Upper lobe of right lung (tissue), 1 donor: ENCODE measurements at regions not wholly inside any gene's neighbourhood (a gene's known extent, or its start where the extent isn't known, plus 50 kb on each side); places are given as distances from the start of the nearest gene placed in this dataset.

ENCODE experiments used
- ATAC-seq: fragments of 200-7000 bp; cut with Tn5 transposase; one replicate; pipeline ENCODE4 v1.9.1; 2020; ENCODE audit warnings: mild to moderate bottlenecking, moderate library complexity
- DNase-seq: peaks from one replicate; pipeline ENCODE4 v3.0.0-alpha.2; 2020
- H3K27ac ChIP-seq: fragments of 200-600 bp; one replicate; pipeline ENCODE4 v1.8.0; 2022
- H3K27me3 ChIP-seq: fragments of 200-600 bp; one replicate; pipeline ENCODE4 v1.8.0; 2022; ENCODE audit warnings: mild to moderate bottlenecking
- H3K36me3 ChIP-seq: fragments of 200-600 bp; one replicate; pipeline ENCODE4 v1.8.0; 2022
- H3K4me1 ChIP-seq: fragments of 200-600 bp; one replicate; pipeline ENCODE4 v1.8.0; 2022
- H3K4me3 ChIP-seq: fragments of 200-600 bp; one replicate; pipeline ENCODE4 v1.8.0; 2022; ENCODE audit warnings: mild to moderate bottlenecking
- H3K9me3 ChIP-seq: fragments of 200-600 bp; one replicate; pipeline ENCODE4 v1.8.0; 2022
- intact Hi-C: fragments of 100-400 bp; cut with DNase I; formaldehyde crosslinking; loops from one replicate; pipeline ENCODE4 v1.11.0; 2022
- TF ChIP-seq, protein P1 (sequence below): fragments of 200-600 bp; IDR thresholded peaks from one replicate; pipeline ENCODE4 v1.8.0; 2022; ENCODE audit warnings: antibody characterized with exemption
- donor health status: DM: no; HTN: yes; CAD: no; lungs with severe emphysema.

DNA sequence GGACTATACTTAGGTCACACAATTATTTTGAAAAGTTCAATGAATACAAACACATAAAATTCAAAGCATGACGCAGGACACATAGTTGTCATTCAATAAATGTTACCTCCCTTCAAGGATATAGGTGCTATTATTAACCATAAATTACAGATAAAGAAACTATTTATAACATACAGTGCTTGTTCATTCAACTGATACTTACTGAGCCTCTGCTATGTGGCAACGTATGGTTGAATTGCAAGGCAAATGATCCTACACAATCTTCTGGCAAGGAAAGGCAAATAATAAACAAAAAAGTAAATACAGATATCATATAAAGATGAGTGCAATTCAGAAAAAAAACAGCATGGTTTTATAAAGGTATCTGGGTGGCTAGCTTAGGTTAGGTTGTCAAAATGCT, 614.7 kb downstream of the LTN1 start:
- no peaks in the 10 kb centered on the region for H3K4me1 ChIP-seq
- H3K9me3 ChIP-seq = no peaks in the 10 kb centered on the region
- no peak overlapping the region for H3K4me3 ChIP-seq
- ATAC-seq (no peak), DNase-seq (no peak)
- intact Hi-C loops = no loop called here
- no peak overlapping the region for H3K27ac ChIP-seq
- no peaks in the 10 kb centered on the region for H3K36me3 ChIP-seq
- H3K27me3 ChIP-seq = no peaks in the 10 kb centered on the region
- TF ChIP-seq, protein P1, sequence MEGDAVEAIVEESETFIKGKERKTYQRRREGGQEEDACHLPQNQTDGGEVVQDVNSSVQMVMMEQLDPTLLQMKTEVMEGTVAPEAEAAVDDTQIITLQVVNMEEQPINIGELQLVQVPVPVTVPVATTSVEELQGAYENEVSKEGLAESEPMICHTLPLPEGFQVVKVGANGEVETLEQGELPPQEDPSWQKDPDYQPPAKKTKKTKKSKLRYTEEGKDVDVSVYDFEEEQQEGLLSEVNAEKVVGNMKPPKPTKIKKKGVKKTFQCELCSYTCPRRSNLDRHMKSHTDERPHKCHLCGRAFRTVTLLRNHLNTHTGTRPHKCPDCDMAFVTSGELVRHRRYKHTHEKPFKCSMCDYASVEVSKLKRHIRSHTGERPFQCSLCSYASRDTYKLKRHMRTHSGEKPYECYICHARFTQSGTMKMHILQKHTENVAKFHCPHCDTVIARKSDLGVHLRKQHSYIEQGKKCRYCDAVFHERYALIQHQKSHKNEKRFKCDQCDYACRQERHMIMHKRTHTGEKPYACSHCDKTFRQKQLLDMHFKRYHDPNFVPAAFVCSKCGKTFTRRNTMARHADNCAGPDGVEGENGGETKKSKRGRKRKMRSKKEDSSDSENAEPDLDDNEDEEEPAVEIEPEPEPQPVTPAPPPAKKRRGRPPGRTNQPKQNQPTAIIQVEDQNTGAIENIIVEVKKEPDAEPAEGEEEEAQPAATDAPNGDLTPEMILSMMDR = no peak

DNA sequence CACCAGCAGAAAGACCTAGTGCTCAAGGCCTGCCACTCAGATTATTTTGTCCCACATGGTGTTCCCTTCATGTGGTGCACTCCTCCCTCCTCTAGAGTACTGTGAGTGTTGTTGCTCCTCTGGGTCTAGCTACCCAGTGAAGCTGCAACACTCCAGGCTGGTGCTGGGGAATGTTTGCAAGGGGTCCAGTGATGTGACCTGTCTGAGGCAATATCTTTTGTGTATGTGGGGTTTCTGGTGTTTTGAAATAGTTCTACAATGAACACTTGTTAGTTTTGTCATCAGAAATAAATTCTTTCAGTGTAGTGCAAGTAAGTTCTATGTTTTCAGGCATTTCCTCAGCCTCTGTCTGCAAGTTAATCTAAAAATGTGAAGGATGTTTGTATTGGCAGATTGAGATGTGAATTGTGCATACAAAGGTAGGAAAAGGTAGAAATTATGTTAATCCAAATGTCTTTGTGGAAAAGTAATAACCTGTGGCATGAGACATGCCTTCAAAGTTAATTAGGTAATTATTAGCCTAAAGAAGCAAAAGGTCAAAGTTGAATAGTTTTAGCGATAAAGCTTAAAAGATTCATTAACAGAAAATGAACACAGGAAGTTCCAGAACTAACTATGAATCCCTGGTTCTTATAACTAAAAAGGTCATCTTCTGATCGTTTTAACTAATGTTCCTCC, 616.8 kb downstream of the LTN1 start:
- Histone ChIP-seq H3K27me3 (no peaks in the 10 kb centered on the region), H3K36me3 (no peaks in the 10 kb centered on the region), H3K9me3 (no peaks in the 10 kb centered on the region), H3K4me3 (no peak overlapping the region), H3K27ac (no peak overlapping the region), H3K4me1 (no peaks in the 10 kb centered on the region)
- DNase-seq = no peak
- TF ChIP-seq, protein P1 = no peak
- no peak for ATAC-seq
- intact Hi-C loops = no loop called here

DNA sequence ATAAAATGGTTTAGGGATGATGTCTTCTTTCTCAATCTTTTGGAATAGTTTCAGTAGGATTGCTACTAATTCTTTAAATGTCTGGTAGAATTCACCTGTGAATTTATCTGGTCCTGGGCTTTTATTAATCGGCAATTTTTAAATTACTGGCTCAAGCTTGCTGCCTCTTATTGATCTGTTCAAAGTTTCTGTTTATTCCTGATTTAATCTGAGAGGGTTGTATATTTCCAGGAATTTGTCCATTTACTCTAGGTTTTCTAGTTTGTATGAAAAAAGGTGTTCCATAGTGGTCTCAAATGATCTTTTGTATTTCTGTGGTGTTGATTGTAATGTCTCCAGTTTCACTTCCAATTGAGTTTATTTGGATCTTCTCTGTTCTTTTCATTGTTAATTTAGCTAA, 617.8 kb downstream of the LTN1 start:
- no peaks in the 10 kb centered on the region for H3K9me3 ChIP-seq
- DNase-seq (no peak), ATAC-seq (no peak)
- no peaks in the 10 kb centered on the region for H3K27me3 ChIP-seq
- H3K27ac ChIP-seq = no peak overlapping the region
- TF ChIP-seq, protein P1 = no peak
- intact Hi-C loops = no loop called here
- no peaks in the 10 kb centered on the region for H3K36me3 ChIP-seq
- H3K4me1 ChIP-seq = no peaks in the 10 kb centered on the region
- H3K4me3 ChIP-seq = no peak overlapping the region

DNA sequence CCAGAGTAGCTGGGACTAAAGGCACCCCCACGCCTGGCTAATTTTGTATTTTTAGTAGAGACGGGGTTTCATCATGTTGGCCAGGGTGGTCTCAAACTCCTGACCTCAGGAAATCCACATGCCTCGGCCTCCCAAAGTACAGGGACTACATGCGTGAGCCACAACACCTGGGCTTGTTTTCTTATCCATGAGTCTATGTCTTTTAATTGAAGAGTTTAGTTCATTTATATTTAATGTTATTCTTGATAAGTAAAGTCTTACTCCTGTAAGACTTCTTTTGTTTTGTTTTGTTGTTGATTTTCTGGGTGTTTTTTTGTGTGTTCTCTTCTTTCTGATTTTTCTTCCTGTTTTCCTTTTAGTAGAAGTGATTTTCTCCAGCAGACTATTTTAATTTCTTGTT, 621.0 kb downstream of the LTN1 start:
- intact Hi-C loops = no loop called here
- no peak overlapping the region for H3K27ac ChIP-seq
- no peaks in the 10 kb centered on the region for H3K9me3 ChIP-seq
- TF ChIP-seq, protein P1 = no peak
- H3K4me3 ChIP-seq = no peak overlapping the region
- no peaks in the 10 kb centered on the region for H3K36me3 ChIP-seq
- no peaks in the 10 kb centered on the region for H3K27me3 ChIP-seq
- no peaks in the 10 kb centered on the region for H3K4me1 ChIP-seq
- DNase-seq (no peak), ATAC-seq (no peak)

DNA sequence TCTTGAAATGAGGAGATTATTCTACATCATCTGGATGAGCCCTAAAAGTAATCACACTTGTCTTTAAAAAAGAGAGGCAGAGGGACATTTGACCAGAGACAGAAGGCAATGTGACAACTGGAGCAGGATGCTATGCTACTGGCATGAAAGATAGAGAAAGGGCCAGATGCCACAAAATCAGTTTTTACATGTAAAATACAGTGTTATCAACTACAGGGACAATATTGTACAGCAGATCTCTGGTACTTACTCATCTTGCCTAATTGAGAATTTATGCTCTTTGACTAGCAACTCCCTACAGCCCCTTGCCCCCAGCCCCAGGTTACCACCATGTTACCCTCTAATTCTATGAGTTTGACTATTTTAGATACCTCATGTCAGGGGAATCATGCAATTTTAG, 633.4 kb downstream of the LTN1 start:
- no peak for DNase-seq
- H3K36me3 ChIP-seq = no peaks in the 10 kb centered on the region
- H3K4me1 ChIP-seq = no peaks in the 10 kb centered on the region
- no peak overlapping the region for H3K27ac ChIP-seq
- H3K27me3 ChIP-seq = no peaks in the 10 kb centered on the region
- H3K4me3 ChIP-seq = no peak overlapping the region
- TF ChIP-seq, protein P1 = no peak
- no peaks in the 10 kb centered on the region for H3K9me3 ChIP-seq
- intact Hi-C loops = no loop called here
- no peak for ATAC-seq

DNA sequence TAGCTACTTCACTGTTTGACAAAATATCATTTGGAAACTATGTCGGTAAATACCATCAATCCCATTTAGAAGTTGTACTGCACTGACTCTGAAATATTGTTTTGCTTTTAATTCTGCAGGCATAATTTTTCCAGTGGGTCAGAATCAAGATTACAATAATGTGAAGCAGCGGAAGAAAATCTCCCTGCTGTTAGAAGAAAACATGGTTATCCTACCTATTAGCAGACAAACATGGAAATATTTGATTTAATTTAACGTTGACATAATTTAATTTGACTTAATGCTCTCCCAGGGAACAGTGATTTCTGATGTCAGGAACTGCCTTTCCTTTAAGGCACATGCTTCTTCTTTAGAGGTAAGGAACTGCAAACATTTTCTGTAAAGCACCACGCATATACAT, 634.0 kb downstream of the LTN1 start:
- no peak overlapping the region for H3K4me3 ChIP-seq
- DNase-seq = no peak
- no peaks in the 10 kb centered on the region for H3K27me3 ChIP-seq
- ATAC-seq = no peak
- TF ChIP-seq, protein P1 = no peak
- no peaks in the 10 kb centered on the region for H3K36me3 ChIP-seq
- intact Hi-C loops = no loop called here
- no peak overlapping the region for H3K27ac ChIP-seq
- no peaks in the 10 kb centered on the region for H3K9me3 ChIP-seq
- no peaks in the 10 kb centered on the region for H3K4me1 ChIP-seq
